SK-N-MC (cell line): ENCODE measurements at regions not wholly inside any gene's neighbourhood (a gene's known extent, or its start where the extent isn't known, plus 50 kb on each side); places are given as distances from the start of the nearest gene placed in this dataset.

Source experiments
- EZH2 ChIP-seq: fragments of 200-600 bp; sonication (generic); IDR thresholded peaks from one replicate; pipeline ENCODE4 v1.6.1; 2017; ENCODE audit warnings: antibody characterized with exemption
- POLR2AphosphoS5 ChIP-seq: IDR thresholded peaks from 2 replicates; pipeline ENCODE4 v1.6.1; 2012; ENCODE audit warnings: mild to moderate bottlenecking, low read depth, low read length, borderline replicate concordance

DNA sequence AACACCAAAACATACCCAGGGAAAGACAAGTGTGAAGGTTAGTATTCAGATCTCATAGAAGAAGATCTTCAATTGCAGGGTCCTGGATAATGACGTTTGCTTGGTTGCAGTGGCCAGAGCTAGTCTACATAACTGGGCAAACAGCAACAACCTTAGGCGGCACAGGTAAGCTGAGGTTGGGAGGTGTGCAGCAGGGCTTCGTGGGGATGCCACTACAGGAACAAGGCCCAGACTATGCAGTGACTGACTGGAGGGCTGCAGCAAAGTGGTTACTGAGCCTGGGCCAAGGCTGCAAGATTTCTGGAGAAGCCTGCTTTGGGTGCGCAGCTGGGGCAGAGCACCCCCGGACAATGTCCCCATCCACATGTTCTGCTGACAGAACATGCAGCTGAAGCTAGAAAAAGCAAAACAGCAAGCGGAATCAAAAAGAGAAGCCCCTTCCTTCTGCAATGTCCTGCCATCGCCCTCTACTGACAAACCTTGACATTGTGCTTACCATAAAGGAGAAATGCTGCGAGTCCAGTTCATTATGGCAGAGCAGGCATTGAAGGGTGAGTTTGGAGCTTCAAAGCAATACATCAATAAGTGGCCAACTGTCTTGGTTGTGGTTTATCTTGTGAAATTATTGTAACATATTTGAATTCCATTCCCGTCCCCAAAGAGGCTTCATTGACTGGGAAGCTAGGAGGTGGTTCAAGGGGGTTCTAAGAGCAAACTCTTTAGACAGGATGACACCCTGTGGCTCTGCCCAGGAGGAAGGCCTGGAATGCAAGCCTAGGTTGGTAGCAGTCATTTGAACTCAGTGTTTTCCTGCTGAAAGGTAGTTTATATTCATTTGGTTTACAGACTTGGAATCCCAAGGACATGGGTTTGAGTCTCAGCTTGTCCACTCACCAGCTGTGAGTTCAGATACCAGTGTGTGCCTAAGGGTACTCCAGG, 217.0 kb downstream of the PDCD6IP start:
- no peak for TF ChIP-seq EZH2
- TF ChIP-seq POLR2AphosphoS5: no peak
